Loucy (cell line): ENCODE measurements at regions not wholly inside any gene's neighbourhood (a gene's known extent, or its start where the extent isn't known, plus 50 kb on each side); places are given as distances from the start of the nearest gene placed in this dataset.

Source experiments
- CTCF ChIP-seq: fragments of 200-600 bp; sonication (generic); conservative IDR thresholded peaks from 2 replicates; pipeline ENCODE4 v1.5.1; 2014; ENCODE audit warnings: mild to moderate bottlenecking, antibody characterized with exemption, low read length
- EZH2phosphoT487 ChIP-seq: fragments of 200-600 bp; IDR thresholded peaks from 2 replicates; pipeline ENCODE4 v1.6.1; 2018; ENCODE audit warnings: antibody characterized with exemption, mild to moderate bottlenecking, moderate library complexity, borderline replicate concordance

DNA sequence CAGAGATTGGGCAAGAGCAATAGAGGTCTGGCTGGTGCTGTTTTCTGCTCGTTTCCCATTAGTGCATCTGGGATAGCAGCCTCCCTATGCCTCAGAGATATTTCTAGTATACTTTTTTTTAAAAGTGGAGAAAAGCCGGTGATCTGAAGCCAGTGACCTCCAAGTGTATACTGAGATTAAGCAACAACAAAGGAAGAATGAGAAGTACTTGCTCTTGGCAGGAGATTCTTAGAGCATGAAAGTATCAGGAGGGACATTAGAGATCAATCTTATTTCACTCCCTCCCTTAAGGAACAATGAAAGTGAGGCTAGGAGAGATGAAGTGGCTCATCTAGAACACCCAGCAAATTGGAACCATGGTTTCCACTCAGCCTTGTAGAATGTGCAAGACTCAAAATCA is 423.3 kb downstream of the SOX2 start:
- TF ChIP-seq CTCF (no peak), EZH2phosphoT487 (no peak)
